Epithelial cell of prostate (primary cell): ENCODE measurements at regions not wholly inside any gene's neighbourhood (a gene's known extent, or its start where the extent isn't known, plus 50 kb on each side); places are given as distances from the start of the nearest gene placed in this dataset.
"Not testable (repeated sequence)": the region's sequence is repeated elsewhere in the genome, so short reads cannot be mapped to it uniquely, and the experiment has no call there.

Experiments
- DNase-seq: peaks from one replicate; pipeline ENCODE4 v3.0.0-alpha.2; 2011; ENCODE audit warnings: low read depth, low spot score
- H3K27ac ChIP-seq: fragments of 450-650 bp; 2 replicates; pipeline ENCODE4 v1.5.1; 2017; ENCODE audit warnings: mild to moderate bottlenecking

DNA sequence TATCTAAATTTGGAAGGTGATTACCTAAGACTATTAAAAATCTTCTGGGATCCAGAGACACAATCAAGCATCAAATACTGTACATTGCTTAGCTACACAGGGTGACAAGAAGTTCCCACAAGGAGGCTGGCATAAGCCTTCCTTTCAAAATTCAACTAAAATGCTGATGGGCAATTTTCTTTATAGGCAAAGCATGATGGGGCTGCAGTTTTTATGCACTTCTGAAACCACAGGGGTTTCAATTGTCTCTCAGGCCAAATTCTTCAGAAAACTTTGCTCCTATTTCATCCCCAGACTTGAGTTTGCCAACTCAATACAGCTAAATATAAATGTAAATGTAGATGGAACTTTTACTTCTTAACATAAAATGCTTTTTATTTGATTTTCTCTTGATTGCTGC, 241.6 kb downstream of the ZPLD1 start:
- no peak overlapping the region for H3K27ac ChIP-seq
- no peak for DNase-seq

DNA sequence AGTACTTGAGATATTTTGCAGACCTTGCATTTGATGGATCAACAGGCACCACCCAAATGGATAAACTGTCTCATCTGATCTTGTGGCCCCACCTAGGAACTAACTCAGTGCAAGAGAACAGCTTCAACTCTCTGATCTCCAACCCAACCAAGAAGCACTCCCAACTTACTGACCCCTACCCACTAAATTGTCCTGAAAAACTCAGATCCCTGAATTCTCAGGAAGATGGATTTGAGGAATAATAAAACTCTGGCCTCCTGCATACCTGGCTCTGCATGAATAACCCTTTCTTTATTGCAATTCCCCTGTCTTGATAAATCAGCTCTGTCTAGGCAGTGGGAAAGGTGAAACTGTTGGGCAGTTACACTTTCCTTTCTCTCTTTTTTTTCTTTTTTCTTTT, 247.9 kb downstream of the ZPLD1 start:
- DNase-seq: no peak
- no peak overlapping the region for H3K27ac ChIP-seq

DNA sequence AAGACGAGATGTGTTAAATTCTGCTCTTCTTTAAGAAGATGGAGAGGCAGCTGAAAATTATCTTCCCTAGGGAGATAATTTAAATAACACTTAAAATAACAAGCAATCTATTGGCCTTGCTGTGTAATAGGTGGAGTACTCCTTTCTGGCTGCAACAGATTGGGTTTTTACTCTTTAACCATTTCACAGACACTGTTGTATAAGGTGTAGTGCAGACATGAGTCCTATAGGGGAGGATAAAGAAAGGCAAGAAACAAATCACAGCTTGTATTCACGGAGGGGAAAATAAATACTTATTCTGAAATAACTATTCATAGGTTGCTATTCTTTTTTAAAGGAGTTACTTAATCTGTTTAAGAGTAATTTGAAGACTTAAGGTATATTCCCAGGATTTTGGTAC, 252.0 kb downstream of the ZPLD1 start:
- no peak overlapping the region for H3K27ac ChIP-seq
- no peak for DNase-seq

DNA sequence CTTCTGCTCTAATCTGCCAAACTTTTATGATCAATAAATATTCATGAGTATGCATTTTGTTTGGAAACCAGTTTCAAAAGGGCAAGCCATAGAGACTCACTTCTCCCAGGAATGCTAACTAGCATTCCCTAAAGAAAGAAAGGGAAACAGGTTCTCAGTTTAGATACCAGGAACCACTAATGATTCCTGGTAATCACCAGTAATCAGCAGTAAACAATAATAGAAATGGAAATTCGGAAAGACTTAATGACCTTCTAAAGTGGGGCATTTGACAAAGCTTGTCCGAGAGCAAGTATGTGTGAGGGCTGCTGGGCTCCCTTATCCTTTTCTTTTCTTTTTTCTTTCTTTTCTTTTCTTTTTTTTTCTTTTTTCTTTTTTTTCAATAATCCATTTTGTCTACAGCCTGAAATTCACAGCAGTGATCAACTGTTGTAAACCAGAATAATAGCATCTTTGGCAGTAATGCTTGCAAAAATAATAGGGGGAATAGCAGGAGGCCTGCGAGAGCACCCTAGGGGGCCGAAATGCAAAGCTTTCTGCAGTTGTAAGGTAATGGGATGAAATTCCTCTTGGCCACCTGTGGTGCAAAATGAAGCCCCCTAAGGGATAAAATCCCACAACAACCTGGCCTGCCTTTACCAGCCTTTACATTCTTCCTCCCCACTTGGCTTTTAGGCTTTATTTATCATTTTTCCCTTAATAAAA, 253.2 kb downstream of the ZPLD1 start:
- no peak for DNase-seq
- H3K27ac ChIP-seq: no peak overlapping the region

DNA sequence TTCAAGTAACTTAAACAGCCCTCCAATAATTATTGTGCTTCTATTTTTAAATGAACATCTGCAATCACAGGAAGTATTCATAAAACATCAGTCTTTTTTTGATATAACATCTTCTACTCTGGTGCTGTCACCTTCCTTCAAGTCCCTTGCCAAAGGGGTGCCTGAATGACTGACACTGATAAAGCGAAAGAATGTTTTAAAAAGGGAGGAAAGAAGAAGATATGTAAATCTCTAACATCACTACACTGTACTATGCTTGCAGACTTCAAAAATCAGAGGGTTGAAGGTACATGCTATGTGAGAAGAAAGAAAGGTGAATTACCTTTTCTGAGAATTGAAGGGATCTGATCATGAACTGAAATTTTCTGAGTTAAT, 253.7 kb downstream of the ZPLD1 start:
- no peak for DNase-seq
- H3K27ac ChIP-seq: no peak overlapping the region

DNA sequence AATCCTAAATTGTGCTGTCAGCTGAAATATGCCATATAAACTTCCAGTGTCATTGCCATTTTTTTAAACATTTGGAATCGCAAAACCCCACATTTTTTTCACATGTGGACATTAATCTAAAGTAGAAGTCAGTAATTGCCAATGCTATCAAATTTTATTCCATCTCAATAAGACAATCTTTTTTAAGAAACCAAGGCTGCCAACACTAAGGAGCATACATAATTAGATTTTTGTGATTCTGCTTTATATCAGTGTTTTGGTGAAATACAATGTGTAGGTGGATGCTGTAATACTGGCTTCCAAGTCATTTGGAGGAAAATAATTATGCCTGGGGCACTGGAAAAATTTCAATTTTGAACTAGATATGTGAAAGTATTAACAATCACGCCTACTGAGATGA, 256.7 kb downstream of the ZPLD1 start:
- H3K27ac ChIP-seq: no peak overlapping the region

DNA sequence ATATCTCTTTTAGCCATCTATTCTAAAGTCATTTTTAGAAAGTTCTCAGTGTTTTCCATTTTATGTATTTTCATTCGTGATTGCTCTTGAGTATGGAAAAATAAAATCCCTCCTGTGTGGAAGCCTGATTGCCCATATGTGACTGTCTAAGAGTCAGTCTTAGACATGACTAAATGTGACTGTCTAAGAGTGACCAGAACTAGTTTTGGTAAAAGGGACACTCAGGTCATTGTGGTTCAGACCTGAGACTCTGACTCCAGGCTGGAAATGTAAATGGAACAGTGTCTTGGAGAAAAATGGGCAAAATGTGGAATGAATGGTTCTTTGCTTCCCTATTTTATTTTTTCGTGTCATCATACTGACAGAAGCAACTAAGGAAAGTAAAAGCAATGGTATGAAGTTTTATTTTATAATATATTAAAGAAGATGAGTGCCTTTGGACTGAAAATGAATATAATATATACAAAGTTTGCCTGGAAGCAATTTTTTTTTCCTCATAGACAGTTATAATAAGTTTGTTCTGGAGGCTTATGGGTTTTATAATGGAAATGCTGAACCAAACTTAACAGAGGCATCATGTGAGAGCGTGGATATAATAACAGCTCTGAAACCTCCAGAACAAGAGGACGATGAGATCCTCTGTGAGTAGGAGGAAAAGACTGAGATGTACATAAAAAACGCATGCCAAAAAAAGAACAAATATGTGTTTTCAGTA, 264.4 kb downstream of the ZPLD1 start:
- DNase-seq: no peak
- no peak overlapping the region for H3K27ac ChIP-seq

More for the DNA sequence above, 256.7 kb downstream of the ZPLD1 start:
- DNase-seq: no peak

DNA sequence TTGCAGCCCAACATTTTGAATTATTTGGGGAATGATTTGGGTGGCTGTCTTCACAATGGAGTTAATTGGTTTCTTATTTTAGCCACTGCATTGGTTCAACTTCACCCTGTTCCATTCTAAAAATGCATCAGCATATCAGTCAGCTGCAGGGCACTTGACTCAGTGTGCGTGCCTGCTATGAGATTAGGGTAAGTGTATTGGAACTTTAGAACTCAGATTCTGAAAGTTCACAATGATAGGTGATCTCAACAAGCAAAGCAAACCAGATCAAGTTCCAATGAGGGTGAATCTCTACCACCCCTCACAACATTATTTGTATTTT, 265.0 kb downstream of the ZPLD1 start:
- no peak overlapping the region for H3K27ac ChIP-seq
- DNase-seq: no peak

DNA sequence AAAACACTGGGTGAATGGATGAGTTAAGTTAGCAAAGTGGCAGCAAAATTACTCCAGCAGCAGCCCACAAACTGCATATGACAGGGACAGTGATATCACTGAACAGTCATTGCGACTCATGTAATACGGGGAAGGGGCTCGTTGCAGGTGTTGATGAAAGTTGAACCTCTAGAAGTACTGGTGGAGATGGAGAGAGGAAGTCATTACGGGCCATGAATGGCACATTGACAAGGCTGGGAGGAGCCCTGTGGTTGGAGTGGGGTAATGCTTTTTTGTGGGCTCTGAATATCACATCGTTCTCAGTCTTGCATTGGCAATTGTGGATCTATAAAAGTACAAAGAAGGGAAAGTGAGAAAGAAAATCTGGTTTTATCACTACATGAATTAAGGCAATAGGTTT, 278.1 kb downstream of the ZPLD1 start:
- no peak overlapping the region for H3K27ac ChIP-seq
- no peak for DNase-seq

DNA sequence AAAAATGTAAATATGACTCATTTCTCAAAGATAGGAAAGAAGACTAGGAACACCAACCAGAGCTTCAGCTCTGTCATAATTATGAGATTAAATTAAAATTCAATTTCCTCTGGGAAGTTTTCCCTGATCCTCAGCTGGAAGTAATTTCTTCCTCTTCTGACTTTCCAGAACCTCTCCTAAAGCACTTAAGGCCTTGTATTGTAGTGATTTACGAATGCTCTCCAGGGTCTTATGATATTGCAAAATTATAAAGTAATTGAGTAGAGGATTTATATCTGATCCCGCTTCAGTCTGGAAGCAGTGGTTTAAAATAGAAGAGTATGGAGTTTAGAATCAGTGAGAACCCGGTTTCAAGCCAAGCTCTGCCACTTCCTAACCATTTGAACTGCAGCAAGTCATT, 279.8 kb downstream of the ZPLD1 start:
- H3K27ac ChIP-seq: peak overlapping the region; percentile 68
- no peak for DNase-seq

DNA sequence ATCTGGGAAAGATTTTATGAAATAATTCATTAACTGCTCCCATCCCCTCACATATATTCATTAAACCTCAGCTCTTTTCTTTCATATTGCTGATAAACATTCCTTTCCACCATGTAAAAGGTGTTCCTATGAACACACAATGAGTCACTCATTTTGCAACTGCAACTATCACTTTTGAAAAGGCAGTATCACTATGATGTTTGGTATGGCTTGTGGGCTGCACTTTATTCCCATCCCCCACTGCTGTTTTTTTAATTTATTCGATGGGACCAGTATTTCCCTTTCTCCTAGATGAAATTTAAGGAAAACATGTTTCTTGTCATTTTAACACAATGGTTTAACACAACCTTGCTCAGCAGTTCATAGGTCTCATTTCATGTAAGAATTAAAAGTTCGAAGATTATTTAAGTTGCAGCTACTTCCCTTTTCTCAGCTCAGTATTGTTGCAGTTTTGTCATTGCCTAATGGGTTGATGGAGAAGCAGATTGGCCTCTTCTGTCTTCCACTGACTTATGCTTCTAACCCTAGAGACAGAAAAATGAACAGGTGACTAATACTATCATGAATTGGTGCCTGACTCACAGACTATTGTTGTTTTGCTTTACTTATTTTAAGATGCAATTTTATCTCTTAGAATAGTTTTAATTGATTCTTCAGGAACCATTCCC, 280.3 kb downstream of the ZPLD1 start:
- H3K27ac ChIP-seq: peak overlapping the region; percentile 68
- DNase-seq: peak; percentile 69

DNA sequence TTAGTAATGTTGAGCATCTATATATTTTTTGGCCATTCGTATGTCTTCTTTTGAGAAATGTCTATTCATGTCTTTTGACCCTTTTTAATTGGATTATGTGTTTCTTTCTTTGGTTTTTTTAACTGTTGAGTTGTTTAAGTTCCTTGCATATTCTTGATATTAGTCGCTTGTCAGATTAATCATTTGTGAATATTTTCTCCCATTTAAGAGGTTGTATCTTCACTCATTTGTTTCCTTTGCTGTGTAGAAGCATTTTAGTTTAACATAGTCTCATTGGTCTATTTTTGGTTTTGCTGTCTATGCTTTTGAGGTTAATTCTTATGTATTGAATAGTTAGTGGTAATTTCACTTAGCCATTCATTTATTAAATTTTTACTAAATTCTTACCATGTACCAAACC, 283.8 kb downstream of the ZPLD1 start:
- DNase-seq: no peak
- H3K27ac ChIP-seq: no peak overlapping the region

DNA sequence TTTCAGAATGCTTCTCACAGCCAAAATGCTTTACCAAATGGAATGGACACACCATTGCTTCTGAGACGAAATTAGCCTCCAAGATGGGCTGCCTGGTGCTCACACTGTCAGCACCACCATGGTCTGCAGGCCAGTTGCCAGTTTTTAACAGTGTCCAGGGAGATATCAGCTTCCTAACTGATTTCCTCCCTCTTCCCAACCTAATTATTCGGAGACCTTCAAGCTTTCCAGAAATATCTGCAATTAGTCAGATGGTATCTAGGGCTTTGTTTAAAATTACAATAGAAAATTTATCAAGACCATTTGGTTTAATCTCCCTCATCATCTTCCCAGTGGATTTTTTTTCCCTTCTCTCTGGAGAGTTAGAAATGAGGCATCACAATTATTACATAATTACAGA, 287.5 kb downstream of the ZPLD1 start:
- no peak for DNase-seq
- no peak overlapping the region for H3K27ac ChIP-seq

DNA sequence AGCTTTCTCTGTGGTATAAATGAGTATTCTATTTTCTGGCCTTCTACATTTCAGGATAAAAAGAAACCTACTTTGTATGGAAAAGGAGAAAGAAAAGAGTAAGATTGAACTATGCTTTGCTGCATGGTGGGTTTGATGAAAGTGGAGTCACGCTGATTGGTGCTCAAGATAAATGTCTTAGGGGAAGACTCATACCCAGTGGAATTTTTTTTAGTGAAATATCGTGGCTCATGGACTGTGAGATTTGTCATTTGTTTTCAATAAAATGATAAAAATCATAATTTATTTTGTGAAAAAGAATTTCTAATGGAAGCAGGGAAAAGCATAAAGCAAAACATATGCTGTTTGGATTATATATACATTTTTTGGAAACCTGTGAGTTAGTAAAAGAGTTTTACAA, 292.5 kb downstream of the ZPLD1 start:
- H3K27ac ChIP-seq: no peak overlapping the region
- DNase-seq: no peak

DNA sequence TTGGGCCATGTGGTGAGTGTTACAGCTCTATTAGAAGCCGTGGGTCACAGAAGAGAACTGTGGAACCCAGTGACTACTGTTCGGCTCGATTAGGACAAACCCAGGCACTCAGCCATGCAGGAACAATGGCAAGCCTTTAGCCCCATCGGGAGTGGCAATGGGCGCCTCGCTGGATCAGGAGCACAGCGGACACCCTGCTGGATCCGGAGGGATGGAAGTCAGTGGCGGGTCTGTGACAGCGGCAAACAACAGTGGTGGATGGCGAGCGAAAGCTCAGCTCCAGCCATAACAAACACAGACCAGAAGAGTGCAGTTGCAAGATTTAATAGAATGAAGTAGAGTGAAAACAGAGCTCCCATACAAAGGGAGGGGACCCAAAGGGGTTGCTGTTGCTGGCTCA, 297.8 kb downstream of the ZPLD1 start:
- not testable (repeated sequence) for DNase-seq, H3K27ac ChIP-seq

DNA sequence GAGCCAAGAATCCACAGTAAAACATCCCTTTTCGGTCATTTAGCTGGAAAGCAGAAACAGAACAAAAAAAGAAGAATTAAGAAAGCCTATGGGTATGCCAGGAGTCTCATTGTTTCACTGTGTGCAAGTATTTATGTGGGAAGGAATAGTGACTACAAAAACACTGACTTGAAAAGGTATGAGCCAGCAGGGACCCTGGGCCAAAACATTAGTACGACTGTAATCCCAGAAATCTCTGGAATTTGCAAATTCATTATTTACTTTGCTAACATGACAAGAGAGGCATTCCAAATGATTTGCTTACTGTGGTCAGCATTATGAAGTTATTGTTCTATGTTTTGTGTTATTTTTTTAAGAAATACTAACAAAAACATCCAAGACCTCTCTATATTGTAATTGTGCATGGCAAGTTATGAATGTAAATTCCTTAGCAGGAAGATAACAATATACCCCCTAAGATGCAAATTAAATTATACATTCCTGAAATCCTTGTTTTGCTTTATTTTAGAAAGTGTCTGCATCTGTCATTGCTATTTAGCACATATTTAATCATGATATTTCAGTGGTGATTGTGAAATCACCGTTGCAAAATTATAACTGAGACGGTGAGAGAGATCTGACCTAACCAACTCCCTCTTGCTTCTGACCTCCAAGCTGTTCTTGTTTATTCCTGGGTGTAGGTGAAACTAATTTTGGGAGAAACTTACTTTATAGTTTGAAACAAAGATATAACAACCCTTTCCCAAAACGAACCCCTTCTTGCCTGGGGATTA, 299.2 kb downstream of the ZPLD1 start:
- no peak for DNase-seq
- H3K27ac ChIP-seq: no peak overlapping the region

DNA sequence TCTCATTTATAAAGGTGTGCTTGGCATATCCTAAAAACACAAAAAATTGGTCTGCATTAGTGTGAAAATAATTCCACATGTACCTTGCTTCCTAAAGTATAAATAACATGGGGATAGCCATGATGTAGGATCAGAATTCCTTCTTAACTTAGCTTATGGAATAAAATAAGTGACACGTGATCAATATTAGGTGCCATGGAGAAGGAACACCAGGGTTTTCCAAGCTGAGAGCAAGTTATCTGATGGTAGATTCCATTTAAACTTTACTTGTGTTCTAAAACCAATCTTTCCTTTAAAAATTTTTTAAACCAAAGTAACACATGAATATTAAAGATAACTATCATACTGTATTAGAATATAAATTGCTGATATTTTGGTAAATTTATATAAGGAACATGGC, 300.5 kb downstream of the ZPLD1 start:
- no peak overlapping the region for H3K27ac ChIP-seq
- no peak for DNase-seq

DNA sequence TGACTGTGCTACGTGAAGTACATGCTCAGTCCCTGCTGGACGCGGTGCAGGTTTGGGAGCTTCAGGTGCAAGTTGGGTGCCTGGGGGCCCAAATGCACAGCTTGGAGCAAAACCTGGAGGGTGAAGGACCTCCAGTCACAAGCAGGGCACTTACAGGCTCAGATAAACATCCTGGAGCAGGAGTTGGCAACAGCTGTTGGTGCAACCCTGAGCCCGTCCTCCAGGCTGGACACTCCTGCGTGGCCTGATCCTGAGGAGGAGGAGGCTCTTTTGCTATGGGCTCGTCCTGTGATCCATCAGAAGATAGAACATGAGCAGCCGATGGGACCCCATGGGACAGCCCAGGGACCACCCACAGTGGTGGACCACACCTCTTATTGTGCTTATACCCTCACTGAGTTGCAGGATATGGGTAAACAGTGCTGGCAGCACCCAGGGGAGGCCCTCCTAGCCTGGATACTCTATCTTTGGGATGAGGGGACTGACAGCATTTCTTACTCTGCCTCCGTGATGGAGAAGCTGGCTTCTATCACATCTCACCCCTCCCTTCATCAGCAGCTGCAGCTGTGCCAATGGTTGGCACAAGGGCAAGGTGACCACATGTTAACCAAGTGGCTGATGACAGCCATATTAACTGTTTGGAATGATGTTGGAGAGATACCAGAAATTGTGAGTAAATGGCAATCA, 301.6 kb downstream of the ZPLD1 start:
- DNase-seq: no peak
- no peak overlapping the region for H3K27ac ChIP-seq

DNA sequence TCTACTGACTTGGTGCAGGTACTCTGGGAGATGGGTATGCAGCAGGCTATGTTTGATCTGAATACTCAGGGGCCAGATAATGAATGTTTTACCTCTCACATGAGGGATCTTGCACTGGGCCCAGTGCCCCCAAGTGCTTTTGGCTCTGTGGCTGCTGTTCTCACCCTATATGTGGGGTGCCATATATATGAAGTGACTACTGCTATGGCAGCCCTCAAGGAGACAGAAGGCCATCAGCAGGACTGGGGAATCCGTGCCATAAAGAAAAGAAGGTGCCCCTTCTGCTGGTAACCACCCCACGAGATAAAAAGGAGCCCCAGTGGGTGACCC, 302.1 kb downstream of the ZPLD1 start:
- no peak for DNase-seq
- H3K27ac ChIP-seq: no peak overlapping the region

DNA sequence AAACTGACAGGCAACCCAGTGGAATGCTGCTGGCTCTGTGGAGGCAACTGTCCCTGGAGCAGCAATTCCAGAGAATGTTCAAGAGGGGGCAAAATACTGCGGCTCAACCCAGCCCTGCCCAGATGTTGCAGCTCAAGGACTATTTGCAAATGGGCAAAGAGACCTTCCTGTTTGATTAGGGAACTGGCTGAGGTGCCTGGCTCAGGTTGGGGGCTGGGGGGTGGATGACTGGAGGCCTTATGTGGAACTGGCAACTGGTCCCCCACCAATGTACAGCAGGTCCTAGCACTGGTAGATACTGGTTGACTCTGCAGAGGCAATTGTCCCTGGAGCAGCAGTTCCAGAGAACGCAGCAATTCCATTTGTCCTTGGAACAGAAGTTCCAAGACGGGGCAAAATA, 302.5 kb downstream of the ZPLD1 start:
- H3K27ac ChIP-seq: no peak overlapping the region
- DNase-seq: no peak

DNA sequence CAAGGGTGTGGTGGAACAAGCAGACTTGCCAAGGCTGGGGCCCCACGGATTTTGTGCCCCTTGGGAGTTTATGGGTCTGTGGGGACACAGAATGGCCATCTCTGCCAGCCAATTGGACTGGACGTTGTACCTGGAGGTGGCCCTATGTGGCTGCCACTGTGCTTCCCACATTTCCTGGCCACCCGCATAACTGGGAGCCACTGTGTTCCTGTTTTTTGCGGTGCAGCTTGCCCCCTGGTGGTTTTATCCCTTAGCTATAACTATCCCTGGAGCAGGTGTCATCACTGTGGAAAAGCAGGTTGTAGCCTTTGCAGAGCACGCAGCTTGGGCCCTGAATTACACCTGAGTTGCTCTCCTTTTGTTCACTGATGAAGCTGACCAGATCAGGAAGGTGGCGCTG, 306.3 kb downstream of the ZPLD1 start:
- no peak for DNase-seq
- H3K27ac ChIP-seq: no peak overlapping the region
